ENCODE measurements at regions not wholly inside any gene's neighbourhood (a gene's known extent, or its start where the extent isn't known, plus 50 kb on each side); places are given as distances from the start of the nearest gene placed in this dataset.
A peak's percentile ranks its signal among the peaks of the same experiment; 100 is the strongest.

GRCh38 chr14:48805315-48805714, 780.9 kb downstream of the RPS29 start:
- Histone ChIP-seq H3K27ac (no peak overlapping the region), H3K9me3 (no peaks in the 10 kb centered on the region), H3K36me3 (no peaks in the 10 kb centered on the region), H3K4me1 (no peaks in the 10 kb centered on the region), H3K27me3 (no peaks in the 10 kb centered on the region), H3K4me3 (no peak overlapping the region)
- intact Hi-C loops (cut with DNase I) = no loop called here
- no peak for TF ChIP-seq CTCF (IDR thresholded peaks at IDR 0.05)
- no peak for ATAC-seq
- FAIRE-seq = no peak
- DNase-seq = no peak
- WGBS, 2 donors = 29 to 31% methylated on average over 14 of the region's 14 CpGs

GRCh38 chr14:48792376-48793024, 793.7 kb downstream of the RPS29 start:
- DNase-seq (peak in 1 of 6 donors; percentile 20), FAIRE-seq (no peak), ATAC-seq (no peak)
- Histone ChIP-seq H3K9me3 (no peaks in the 10 kb centered on the region), H3K4me3 (no peak overlapping the region), H3K27me3 (no peaks in the 10 kb centered on the region), H3K4me1 (no peaks in the 10 kb centered on the region), H3K27ac (no peak overlapping the region), H3K36me3 (no peaks in the 10 kb centered on the region)
- WGBS, 2 donors = 48 to 58% methylated on average over 5 of the region's 5 CpGs
- intact Hi-C loops (cut with DNase I) = no loop called here
- no peak for TF ChIP-seq CTCF (IDR thresholded peaks at IDR 0.05)

- no peaks in the 10 kb centered on the region for H3K27me3 ChIP-seq
- WGBS, 2 donors = 36 to 39% methylated on average over 2 of the region's 2 CpGs
- FAIRE-seq = no peak
These were observed 797.4 kb downstream of the RPS29 start for GRCh38 chr14:48788771-48789170.

GRCh38 chr14:48786498-48786897, 799.7 kb downstream of the RPS29 start:
- no peak for ATAC-seq
- DNase-seq = no peak
- TF ChIP-seq CTCF (IDR thresholded peaks at IDR 0.05) = no peak
- WGBS, 2 donors = 13 to 15% methylated on average over 2 of the region's 2 CpGs
- no peaks in the 10 kb centered on the region for H3K36me3 ChIP-seq
- no peak overlapping the region for H3K27ac ChIP-seq
- no peaks in the 10 kb centered on the region for H3K27me3 ChIP-seq
- intact Hi-C loops (cut with DNase I) = no loop called here
- H3K4me1 ChIP-seq = no peaks in the 10 kb centered on the region
- FAIRE-seq = no peak
- no peaks in the 10 kb centered on the region for H3K9me3 ChIP-seq
- no peak overlapping the region for H3K4me3 ChIP-seq

More at GRCh38 chr14:48788771-48789170, 797.4 kb downstream of the RPS29 start:
- Histone ChIP-seq H3K9me3 (no peaks in the 10 kb centered on the region), H3K36me3 (no peaks in the 10 kb centered on the region), H3K27ac (no peak overlapping the region), H3K4me1 (no peaks in the 10 kb centered on the region), H3K4me3 (no peak overlapping the region)
- no peak for ATAC-seq
- TF ChIP-seq CTCF (IDR thresholded peaks at IDR 0.05) = no peak
- no peak for DNase-seq
- intact Hi-C loops (cut with DNase I) = no loop called here

- WGBS, 2 donors = 14 to 29% methylated on average over 1 of the region's 1 CpG
- Histone ChIP-seq H3K9me3 (no peaks in the 10 kb centered on the region), H3K36me3 (no peaks in the 10 kb centered on the region), H3K27me3 (no peaks in the 10 kb centered on the region), H3K27ac (no peak overlapping the region), H3K4me1 (no peaks in the 10 kb centered on the region), H3K4me3 (no peak overlapping the region)
- TF ChIP-seq CTCF (IDR thresholded peaks at IDR 0.05) = no peak
- DNase-seq = no peak
- no peak for FAIRE-seq
- ATAC-seq = no peak
- intact Hi-C loops (cut with DNase I) = no loop called here
These were observed 814.5 kb downstream of the RPS29 start for GRCh38 chr14:48771717-48772116.

Measured in pancreas (tissue), 10 donors.